GM12864 (cell line): ENCODE measurements at regions not wholly inside any gene's neighbourhood (a gene's known extent, or its start where the extent isn't known, plus 50 kb on each side); places are given as distances from the start of the nearest gene placed in this dataset.

Experiments
- DNase-seq: peaks from one replicate; pipeline ENCODE4 v3.0.0-alpha.2; 2011; ENCODE audit warnings: low read depth
- H3K4me3 ChIP-seq: 2 replicates; pipeline ENCODE4 v1.5.1; 2011; ENCODE audit warnings: mild to moderate bottlenecking, low read depth, low read length, control low read depth
- TF ChIP-seq, protein P1 (sequence below): IDR thresholded peaks from 2 replicates; pipeline ENCODE4 v1.5.1; 2011; ENCODE audit warnings: low read depth, mild to moderate bottlenecking, moderate library complexity, low read length, control low read depth, inconsistent platforms; ENCODE audit errors: missing control alignments

DNA sequence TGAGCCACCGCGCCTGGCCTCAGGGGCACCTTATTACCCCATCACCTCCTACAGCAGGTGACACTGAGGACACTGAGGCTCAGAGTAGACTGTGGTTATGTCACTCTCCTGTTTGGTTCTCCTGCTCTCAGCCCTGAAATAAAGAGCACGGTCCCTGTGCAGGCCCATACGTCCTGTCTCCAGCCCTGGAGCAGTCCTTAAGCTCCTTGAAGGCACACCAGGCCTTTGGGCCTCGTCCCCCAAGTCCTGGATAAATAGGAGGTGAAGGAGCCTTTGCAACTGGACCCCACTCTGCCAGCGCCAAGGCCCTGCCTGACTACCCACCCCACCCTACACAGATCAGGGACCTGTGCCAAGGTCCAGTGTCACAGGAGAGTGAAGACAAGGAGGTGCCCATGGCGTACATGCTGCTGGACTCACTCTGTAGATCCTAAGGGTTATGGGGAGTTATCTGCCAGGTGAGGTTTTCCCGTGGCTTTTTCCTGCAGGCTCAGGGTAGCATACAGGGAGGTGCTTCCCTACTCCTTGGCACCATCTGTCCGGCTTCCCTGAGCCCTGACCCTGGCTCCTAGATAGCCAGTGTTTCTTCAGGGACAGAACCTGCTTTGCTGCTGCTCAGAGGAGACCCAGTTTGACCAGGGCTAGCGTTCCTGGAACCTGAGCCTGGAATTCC, 253.2 kb downstream of the SEC14L1 start:
- TF ChIP-seq, protein P1, sequence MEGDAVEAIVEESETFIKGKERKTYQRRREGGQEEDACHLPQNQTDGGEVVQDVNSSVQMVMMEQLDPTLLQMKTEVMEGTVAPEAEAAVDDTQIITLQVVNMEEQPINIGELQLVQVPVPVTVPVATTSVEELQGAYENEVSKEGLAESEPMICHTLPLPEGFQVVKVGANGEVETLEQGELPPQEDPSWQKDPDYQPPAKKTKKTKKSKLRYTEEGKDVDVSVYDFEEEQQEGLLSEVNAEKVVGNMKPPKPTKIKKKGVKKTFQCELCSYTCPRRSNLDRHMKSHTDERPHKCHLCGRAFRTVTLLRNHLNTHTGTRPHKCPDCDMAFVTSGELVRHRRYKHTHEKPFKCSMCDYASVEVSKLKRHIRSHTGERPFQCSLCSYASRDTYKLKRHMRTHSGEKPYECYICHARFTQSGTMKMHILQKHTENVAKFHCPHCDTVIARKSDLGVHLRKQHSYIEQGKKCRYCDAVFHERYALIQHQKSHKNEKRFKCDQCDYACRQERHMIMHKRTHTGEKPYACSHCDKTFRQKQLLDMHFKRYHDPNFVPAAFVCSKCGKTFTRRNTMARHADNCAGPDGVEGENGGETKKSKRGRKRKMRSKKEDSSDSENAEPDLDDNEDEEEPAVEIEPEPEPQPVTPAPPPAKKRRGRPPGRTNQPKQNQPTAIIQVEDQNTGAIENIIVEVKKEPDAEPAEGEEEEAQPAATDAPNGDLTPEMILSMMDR, result no peak
- no peak overlapping the region for H3K4me3 ChIP-seq
- no peak for DNase-seq

DNA sequence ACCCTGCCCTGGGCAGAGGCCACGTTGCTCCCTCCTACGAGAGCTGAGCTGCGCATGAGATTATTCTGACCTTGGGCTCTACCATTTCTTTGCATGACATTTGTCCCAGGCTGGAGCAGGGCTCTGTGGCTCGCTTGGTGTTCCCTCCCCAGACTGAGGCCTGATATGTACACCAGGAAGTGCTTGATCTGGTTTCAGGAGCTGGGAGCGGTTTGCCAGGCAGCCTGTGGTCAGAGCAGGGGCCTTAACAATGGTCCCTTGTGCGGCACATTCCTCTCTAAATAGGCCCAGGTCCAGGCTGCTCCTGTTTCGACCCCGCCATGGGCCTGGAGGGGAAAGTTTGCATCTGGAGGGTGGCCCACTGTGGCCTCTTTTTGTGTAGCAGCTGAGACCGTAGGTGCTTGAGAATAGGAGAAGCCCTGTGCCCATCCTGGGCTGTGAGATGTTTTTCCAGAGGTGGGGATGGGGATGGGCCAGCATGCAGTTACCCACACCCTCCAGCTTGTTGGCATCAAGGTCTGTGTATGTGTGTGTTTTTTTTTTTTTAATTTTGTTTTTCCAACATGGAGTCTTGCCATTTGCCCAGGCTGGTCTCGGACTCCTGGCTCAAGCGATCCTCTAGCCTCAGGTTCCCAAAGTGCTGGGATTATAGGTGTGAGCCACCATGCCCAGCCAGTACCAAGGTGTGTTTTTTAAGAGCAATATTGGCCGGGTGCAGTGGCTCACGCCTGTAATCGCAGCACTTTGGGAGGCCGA, 253.9 kb downstream of the SEC14L1 start:
- TF ChIP-seq, protein P1, result no peak
- no peak for DNase-seq
- H3K4me3 ChIP-seq, result no peak overlapping the region

DNA sequence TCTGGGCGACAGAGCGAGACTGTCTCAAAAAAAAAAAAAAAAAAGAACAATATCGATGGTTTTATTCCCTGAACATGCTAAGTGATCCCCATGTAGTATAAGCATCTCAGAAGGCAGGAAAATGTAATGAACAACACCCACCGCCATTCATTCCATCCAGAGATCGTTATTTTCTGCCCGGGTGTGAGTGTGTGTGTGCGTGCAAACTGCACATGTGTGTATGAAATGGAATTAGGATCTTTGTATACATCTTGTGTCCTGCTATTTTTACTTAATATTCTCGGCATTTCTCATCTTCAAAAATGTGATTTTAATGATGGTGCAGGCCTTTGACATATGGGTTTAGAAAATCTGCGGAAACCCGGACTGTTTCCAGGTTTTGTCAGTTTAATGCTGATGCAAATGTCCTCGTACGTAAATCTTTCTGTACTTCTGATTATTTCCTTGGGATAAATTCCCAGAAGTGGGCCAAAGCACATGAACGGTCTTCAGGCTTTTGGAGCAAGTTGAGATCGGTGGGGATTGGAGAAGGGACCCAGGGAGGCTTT, 254.8 kb downstream of the SEC14L1 start:
- DNase-seq, result no peak
- no peak overlapping the region for H3K4me3 ChIP-seq
- TF ChIP-seq, protein P1, result no peak

DNA sequence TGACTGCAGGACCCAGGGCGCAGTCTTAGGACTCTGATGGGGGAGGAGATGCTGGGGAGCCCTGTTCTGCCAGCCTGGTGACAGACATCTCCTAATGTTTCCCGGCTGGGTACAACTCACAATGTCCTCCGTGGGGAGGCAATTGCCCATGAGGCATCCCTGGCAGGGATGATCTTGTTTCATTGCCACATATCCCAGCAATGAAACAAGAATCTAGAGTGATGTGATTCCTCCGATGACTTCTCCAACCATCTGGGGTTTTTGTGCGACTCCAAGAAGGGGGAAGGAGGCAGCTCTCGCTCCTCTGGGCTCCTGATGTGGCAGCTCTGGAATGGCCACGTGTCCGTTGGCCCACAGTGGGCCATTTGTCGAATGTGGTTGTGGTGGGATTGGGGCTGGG, 255.8 kb downstream of the SEC14L1 start:
- DNase-seq, result no peak
- TF ChIP-seq, protein P1, result no peak
- no peak overlapping the region for H3K4me3 ChIP-seq

DNA sequence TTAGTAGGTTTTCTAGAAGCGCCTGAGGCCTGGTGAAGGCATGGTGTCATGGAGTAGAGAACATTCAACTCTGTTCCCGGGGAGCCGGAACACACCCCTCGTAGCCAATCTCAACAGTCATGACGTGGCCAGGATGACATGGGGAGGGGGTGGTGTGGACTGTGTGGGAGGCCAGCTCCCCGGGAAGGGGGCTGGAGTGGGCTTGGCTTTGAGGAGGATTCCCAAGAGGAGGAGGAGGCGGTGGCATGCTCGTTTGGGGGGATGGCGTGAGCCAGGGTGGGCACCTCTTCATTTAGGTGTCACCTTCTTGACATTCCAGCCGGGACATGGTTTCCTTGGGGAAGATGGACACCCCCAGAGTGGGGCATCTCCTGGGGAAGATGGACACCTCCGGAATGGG, 257.5 kb downstream of the SEC14L1 start:
- TF ChIP-seq, protein P1, result no peak
- no peak for DNase-seq
- H3K4me3 ChIP-seq, result no peak overlapping the region

DNA sequence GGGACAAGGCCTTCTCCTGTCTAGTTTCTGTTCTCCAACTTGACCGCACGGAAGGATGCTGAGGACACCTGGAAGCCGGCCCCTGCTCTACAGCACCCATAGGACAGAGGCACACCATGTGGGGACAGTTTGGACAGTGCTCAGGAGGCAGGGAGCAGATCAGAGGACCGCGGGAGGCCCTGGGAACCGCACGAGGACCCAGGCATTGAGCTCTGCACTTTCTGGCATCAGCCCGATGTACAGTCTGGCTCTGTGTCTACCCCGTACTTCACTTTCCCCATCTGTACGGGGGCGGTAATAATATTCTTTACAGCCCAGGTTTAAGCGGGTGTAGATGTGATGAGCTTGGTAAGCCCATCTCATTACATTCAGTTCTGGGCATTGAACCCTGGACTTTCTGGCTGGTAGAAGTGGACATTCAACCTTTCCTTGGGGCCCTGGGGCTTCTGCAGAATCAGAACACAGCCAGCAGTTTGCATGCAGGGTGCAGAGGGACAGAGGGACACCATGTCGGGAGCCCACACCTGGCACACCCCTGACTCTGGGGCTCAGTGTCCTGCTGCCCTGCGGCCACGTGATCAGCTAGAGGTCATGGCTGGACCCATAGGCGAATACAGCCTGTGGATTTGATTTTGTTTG, 258.7 kb downstream of the SEC14L1 start:
- H3K4me3 ChIP-seq, result no peak overlapping the region
- TF ChIP-seq, protein P1, result no peak
- DNase-seq, result no peak
